Thyroid gland (tissue), 4 donors: ENCODE measurements at regions not wholly inside any gene's neighbourhood (a gene's known extent, or its start where the extent isn't known, plus 50 kb on each side); places are given as distances from the start of the nearest gene placed in this dataset.

Experiments
- DNase-seq, 2 donors: peaks; one replicate each; pipeline ENCODE4 v3.0.0-alpha.2; 2019
- H3K27ac ChIP-seq, 3 donors: fragments of 200-600 bp; sonication (generic); 1 replicate in 2 of 3; 2 replicates in 1 of 3; pipeline ENCODE4 v1.5.1; 2016 to 2019; ENCODE audit warnings: mild to moderate bottlenecking in 1 of 3, moderate library complexity in 1 of 3
- H3K27me3 ChIP-seq: fragments of 200-600 bp; sonication (generic); one replicate; pipeline ENCODE4 v1.5.1; 2019
- H3K36me3 ChIP-seq, 2 donors: fragments of 200-600 bp; sonication (generic); one replicate each; pipeline ENCODE4 v1.5.1; 2016 to 2019
- H3K4me1 ChIP-seq, 2 donors: fragments of 200-600 bp; sonication (generic); one replicate each; pipeline ENCODE4 v1.5.1; 2017 to 2019
- H3K4me3 ChIP-seq, 3 donors: fragments of 200-600 bp; sonication (generic); replicated peaks in 1 of 3; 1 replicate in 2 of 3; 2 replicates in 1 of 3; pipeline ENCODE4 v1.5.1; 2016; ENCODE audit warnings: mild to moderate bottlenecking in 1 of 3
- H3K9me3 ChIP-seq: fragments of 200-600 bp; sonication (generic); one replicate; pipeline ENCODE4 v1.5.1; 2017
- POLR2A ChIP-seq, 2 donors: fragments of 450-650 bp; IDR thresholded peaks; one replicate each; pipeline ENCODE4 v1.6.1; 2017; ENCODE audit warnings: antibody characterized with exemption in 2 of 2, mild to moderate bottlenecking in 2 of 2, moderate library complexity in 1 of 2
- WGBS, 2 donors: methylation state at CpG; one replicate each; pipeline ENCODE4 v1.1.5; 2017; 5-methylcytosine and 5-hydroxymethylcytosine counted together
- intact Hi-C: fragments of 100-400 bp; cut with DNase I; formaldehyde crosslinking; loops from one replicate; pipeline ENCODE4 v1.15.1; 2023
- TF ChIP-seq, protein P1 (sequence below), 6 experiments: fragments of 200-600 bp in 3 of 6; fragments of 450-650 bp in 3 of 6; sonication (generic) in 3 of 6; IDR thresholded peaks; one replicate each; pipeline ENCODE4 v1.5.1; 2016 to 2019; ENCODE audit warnings: antibody characterized with exemption in 6 of 6, mild to moderate bottlenecking in 2 of 6, inconsistent platforms in 1 of 6, moderate library complexity in 1 of 6

GRCh38 chr13:58085819-58086218 lies 454.3 kb downstream of the PCDH17 start:
- no peaks in the 10 kb centered on the region for H3K4me1 ChIP-seq
- TF ChIP-seq, protein P1, sequence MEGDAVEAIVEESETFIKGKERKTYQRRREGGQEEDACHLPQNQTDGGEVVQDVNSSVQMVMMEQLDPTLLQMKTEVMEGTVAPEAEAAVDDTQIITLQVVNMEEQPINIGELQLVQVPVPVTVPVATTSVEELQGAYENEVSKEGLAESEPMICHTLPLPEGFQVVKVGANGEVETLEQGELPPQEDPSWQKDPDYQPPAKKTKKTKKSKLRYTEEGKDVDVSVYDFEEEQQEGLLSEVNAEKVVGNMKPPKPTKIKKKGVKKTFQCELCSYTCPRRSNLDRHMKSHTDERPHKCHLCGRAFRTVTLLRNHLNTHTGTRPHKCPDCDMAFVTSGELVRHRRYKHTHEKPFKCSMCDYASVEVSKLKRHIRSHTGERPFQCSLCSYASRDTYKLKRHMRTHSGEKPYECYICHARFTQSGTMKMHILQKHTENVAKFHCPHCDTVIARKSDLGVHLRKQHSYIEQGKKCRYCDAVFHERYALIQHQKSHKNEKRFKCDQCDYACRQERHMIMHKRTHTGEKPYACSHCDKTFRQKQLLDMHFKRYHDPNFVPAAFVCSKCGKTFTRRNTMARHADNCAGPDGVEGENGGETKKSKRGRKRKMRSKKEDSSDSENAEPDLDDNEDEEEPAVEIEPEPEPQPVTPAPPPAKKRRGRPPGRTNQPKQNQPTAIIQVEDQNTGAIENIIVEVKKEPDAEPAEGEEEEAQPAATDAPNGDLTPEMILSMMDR (IDR thresholded peaks at IDR 0.05) = no peak
- TF ChIP-seq POLR2A (IDR thresholded peaks at IDR 0.05) = no peak
- no peaks in the 10 kb centered on the region for H3K36me3 ChIP-seq
- H3K27ac ChIP-seq = no peak overlapping the region
- intact Hi-C loops = no loop called here
- no peaks in the 10 kb centered on the region for H3K27me3 ChIP-seq
- H3K9me3 ChIP-seq = no peaks in the 10 kb centered on the region
- no peak overlapping the region for H3K4me3 ChIP-seq
- WGBS, 2 donors = 87 to 89% methylated on average over 3 of the region's 3 CpGs
- DNase-seq = no peak

DNA sequence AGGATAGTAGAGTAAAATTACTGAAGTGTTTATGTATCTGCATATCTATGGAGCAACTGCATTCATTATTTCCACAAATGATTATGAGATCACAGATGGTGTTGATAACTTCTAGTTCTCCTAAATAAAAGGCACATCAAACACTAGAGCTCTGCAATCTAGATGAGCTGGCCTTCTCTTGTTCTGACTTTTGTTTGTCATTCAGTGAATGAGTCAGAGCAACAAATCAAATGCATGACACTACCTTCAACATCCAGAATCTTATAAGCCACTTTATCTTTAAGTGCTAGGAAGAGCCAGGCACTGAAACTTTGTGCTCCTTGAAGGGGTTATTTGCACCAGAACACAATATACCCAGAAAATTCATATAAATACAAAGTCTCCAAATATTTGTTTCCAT lies 456.0 kb downstream of the PCDH17 start:
- H3K36me3 ChIP-seq = no peaks in the 10 kb centered on the region
- no peak for DNase-seq
- no peaks in the 10 kb centered on the region for H3K9me3 ChIP-seq
- no peaks in the 10 kb centered on the region for H3K4me1 ChIP-seq
- no peak overlapping the region for H3K27ac ChIP-seq
- H3K4me3 ChIP-seq = no peak overlapping the region
- no peak for TF ChIP-seq POLR2A (IDR thresholded peaks at IDR 0.05)
- TF ChIP-seq, protein P1 (IDR thresholded peaks at IDR 0.05) = no peak
- intact Hi-C loops = no loop called here
- no peaks in the 10 kb centered on the region for H3K27me3 ChIP-seq

DNA sequence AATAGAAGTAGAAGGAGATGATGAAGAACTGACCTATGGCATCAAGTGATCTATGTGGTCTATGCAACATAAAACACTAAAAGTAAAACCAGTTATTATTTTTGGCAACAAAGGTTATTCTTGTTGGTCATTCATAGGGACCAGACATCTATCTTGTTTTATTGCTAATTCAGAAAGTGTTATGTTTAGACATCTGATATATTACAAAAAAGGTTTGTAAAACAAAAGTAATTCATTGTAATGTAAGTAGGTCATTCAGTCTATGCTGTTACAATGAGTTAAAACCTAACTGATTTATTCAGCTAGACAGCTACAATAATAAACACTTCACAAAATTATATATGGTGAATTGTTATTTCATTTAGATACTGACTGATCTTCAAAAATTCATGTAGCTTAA lies 461.9 kb downstream of the PCDH17 start:
- DNase-seq = no peak
- H3K27me3 ChIP-seq = no peaks in the 10 kb centered on the region
- intact Hi-C loops = no loop called here
- H3K4me1 ChIP-seq = no peaks in the 10 kb centered on the region
- H3K4me3 ChIP-seq = no peak overlapping the region
- no peaks in the 10 kb centered on the region for H3K36me3 ChIP-seq
- H3K27ac ChIP-seq = no peak overlapping the region
- TF ChIP-seq, protein P1 (IDR thresholded peaks at IDR 0.05) = no peak
- TF ChIP-seq POLR2A (IDR thresholded peaks at IDR 0.05) = no peak
- no peaks in the 10 kb centered on the region for H3K9me3 ChIP-seq

GRCh38 chr13:58097831-58098230 lies 466.3 kb downstream of the PCDH17 start:
- Histone ChIP-seq H3K36me3 (no peaks in the 10 kb centered on the region), H3K4me3 (no peak overlapping the region), H3K27me3 (no peaks in the 10 kb centered on the region), H3K9me3 (no peaks in the 10 kb centered on the region), H3K4me1 (no peaks in the 10 kb centered on the region), H3K27ac (no peak overlapping the region)
- DNase-seq = no peak
- intact Hi-C loops = no loop called here
- TF ChIP-seq, protein P1 (IDR thresholded peaks at IDR 0.05) = no peak
- TF ChIP-seq POLR2A (IDR thresholded peaks at IDR 0.05) = no peak
- 35 to 40% methylated on average over 1 of the region's 1 CpG for WGBS, 2 donors

- no peak overlapping the region for H3K4me3 ChIP-seq
- TF ChIP-seq, protein P1 (IDR thresholded peaks at IDR 0.05) = no peak
- no peak for TF ChIP-seq POLR2A (IDR thresholded peaks at IDR 0.05)
- H3K27ac ChIP-seq = no peak overlapping the region
- no peaks in the 10 kb centered on the region for H3K9me3 ChIP-seq
- intact Hi-C loops = no loop called here
- no peaks in the 10 kb centered on the region for H3K36me3 ChIP-seq
- DNase-seq = no peak
- 32 to 38% methylated on average over 1 of the region's 1 CpG for WGBS, 2 donors
- no peaks in the 10 kb centered on the region for H3K27me3 ChIP-seq
- no peaks in the 10 kb centered on the region for H3K4me1 ChIP-seq
Measured at GRCh38 chr13:58119351-58119750, 487.8 kb downstream of the PCDH17 start.
